Lower leg skin (tissue), 4 donors: ENCODE measurements at regions not wholly inside any gene's neighbourhood (a gene's known extent, or its start where the extent isn't known, plus 50 kb on each side); places are given as distances from the start of the nearest gene placed in this dataset.

Source experiments
- DNase-seq, 2 donors: peaks; one replicate each; pipeline ENCODE4 v3.0.0-alpha.2; 2019; ENCODE audit warnings: low spot score in 2 of 2
- H3K4me3 ChIP-seq: fragments of 200-600 bp; sonication (generic); 2 replicates; pipeline ENCODE4 v1.5.1; 2017; ENCODE audit warnings: mild to moderate bottlenecking, low read depth; ENCODE audit not compliant: poor library complexity, severe bottlenecking
- POLR2A ChIP-seq, 2 donors: fragments of 450-650 bp; IDR thresholded peaks; one replicate each; pipeline ENCODE4 v1.6.1; 2016 to 2017; ENCODE audit warnings: antibody characterized with exemption in 2 of 2, mild to moderate bottlenecking in 1 of 2, moderate library complexity in 1 of 2
- WGBS, 2 donors: methylation state at CpG; one replicate each; pipeline ENCODE4 v1.1.5; 2018; 5-methylcytosine and 5-hydroxymethylcytosine counted together
- intact Hi-C: fragments of 100-400 bp; cut with DNase I; formaldehyde crosslinking; loops from one replicate; pipeline ENCODE4 v1.15.0; 2023; ENCODE audit warnings: low total_unique reads
- TF ChIP-seq, protein P1 (sequence below), 3 donors: fragments of 450-650 bp; IDR thresholded peaks; one replicate each; pipeline ENCODE4 v1.5.1; 2016; ENCODE audit warnings: antibody characterized with exemption in 3 of 3, mild to moderate bottlenecking in 3 of 3, moderate library complexity in 2 of 3

GRCh38 chr16:5516115-5516514, 418.5 kb upstream of the EEF2KMT start:
- intact Hi-C loops = no loop called here
- no peak for DNase-seq
- TF ChIP-seq POLR2A (IDR thresholded peaks at IDR 0.05) = no peak
- TF ChIP-seq, protein P1, sequence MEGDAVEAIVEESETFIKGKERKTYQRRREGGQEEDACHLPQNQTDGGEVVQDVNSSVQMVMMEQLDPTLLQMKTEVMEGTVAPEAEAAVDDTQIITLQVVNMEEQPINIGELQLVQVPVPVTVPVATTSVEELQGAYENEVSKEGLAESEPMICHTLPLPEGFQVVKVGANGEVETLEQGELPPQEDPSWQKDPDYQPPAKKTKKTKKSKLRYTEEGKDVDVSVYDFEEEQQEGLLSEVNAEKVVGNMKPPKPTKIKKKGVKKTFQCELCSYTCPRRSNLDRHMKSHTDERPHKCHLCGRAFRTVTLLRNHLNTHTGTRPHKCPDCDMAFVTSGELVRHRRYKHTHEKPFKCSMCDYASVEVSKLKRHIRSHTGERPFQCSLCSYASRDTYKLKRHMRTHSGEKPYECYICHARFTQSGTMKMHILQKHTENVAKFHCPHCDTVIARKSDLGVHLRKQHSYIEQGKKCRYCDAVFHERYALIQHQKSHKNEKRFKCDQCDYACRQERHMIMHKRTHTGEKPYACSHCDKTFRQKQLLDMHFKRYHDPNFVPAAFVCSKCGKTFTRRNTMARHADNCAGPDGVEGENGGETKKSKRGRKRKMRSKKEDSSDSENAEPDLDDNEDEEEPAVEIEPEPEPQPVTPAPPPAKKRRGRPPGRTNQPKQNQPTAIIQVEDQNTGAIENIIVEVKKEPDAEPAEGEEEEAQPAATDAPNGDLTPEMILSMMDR (IDR thresholded peaks at IDR 0.05) = no peak
- H3K4me3 ChIP-seq = no peak overlapping the region

GRCh38 chr16:5512014-5512413, 414.4 kb upstream of the EEF2KMT start:
- 59 to 69% methylated on average over 4 of the region's 4 CpGs for WGBS, 2 donors
- intact Hi-C loops = no loop called here
- TF ChIP-seq, protein P1 (IDR thresholded peaks at IDR 0.05) = no peak
- no peak for TF ChIP-seq POLR2A (IDR thresholded peaks at IDR 0.05)
- H3K4me3 ChIP-seq = no peak overlapping the region
- DNase-seq = no peak

- no peak for TF ChIP-seq POLR2A (IDR thresholded peaks at IDR 0.05)
- TF ChIP-seq, protein P1 (IDR thresholded peaks at IDR 0.05) = no peak
- intact Hi-C loops = no loop called here
- DNase-seq = no peak
- H3K4me3 ChIP-seq = no peak overlapping the region
- WGBS, 2 donors = 11 to 42% methylated on average over 5 of the region's 5 CpGs
These were observed 413.3 kb upstream of the EEF2KMT start for GRCh38 chr16:5510819-5511370.

GRCh38 chr16:5509794-5510193, 412.2 kb upstream of the EEF2KMT start:
- intact Hi-C loops = loop anchor here (10.0 kb wide), 1 partner anchor 1135 kb away; the partner anchor contains the start of gene VASN

DNA sequence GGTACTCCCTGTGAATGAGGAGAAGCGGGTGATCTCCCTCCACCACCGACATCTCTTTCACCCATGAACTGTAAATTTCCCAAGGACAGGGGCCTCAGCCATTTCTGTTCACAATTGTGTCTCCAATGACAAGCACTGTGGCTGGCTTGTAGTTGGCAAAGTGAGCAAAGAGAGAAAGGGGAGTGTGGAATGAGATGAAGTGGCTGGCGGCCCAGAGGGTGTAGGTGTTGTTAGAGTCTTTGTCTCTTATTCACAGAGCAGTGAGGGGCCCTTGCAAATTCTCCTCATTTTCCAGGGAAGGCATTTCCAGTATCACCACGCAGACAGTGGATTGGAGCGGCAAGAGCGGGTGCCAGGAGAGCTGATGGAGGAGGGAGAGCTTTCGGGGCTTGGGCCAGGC, 411.7 kb upstream of the EEF2KMT start:
- H3K4me3 ChIP-seq = no peak overlapping the region
- intact Hi-C loops = loop anchor here (10.0 kb wide), 1 partner anchor 1135 kb away; the partner anchor contains the start of gene VASN
- TF ChIP-seq POLR2A (IDR thresholded peaks at IDR 0.05) = no peak
- TF ChIP-seq, protein P1 (IDR thresholded peaks at IDR 0.05) = no peak
- WGBS, 2 donors = 76 to 79% methylated on average over 7 of the region's 7 CpGs
- DNase-seq = no peak

More at GRCh38 chr16:5509794-5510193, 412.2 kb upstream of the EEF2KMT start:
- no peak for TF ChIP-seq POLR2A (IDR thresholded peaks at IDR 0.05)
- TF ChIP-seq, protein P1 (IDR thresholded peaks at IDR 0.05) = no peak
- 65 to 67% methylated on average over 9 of the region's 9 CpGs for whole genome bisulfite sequencing, 2 donors
- H3K4me3 ChIP-seq = no peak overlapping the region
- peak in 1 of 2 donors; percentile 26 for DNase-seq

DNA sequence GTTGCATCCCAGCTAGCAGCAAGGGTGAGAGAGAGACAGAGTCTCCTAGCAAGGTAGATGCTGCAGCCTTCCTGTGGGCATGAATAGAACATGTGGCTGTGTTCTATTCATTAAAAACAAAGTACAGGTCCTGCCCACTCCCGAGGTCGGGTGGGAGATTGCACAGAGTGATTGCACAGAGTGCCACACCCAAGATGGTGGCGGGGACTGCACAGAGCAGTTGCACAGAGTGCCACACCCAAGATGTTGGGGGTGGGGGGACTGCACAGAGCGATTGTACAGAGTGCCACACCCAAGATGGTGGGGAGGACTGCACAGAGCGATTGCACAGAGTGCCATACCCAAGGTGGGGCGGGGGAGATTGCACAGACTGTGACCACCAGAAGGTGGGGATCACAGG, 410.8 kb upstream of the EEF2KMT start:
- no peak for DNase-seq
- H3K4me3 ChIP-seq = no peak overlapping the region
- TF ChIP-seq, protein P1 (IDR thresholded peaks at IDR 0.05) = no peak
- no peak for TF ChIP-seq POLR2A (IDR thresholded peaks at IDR 0.05)
- 57 to 58% methylated on average over 6 of the region's 6 CpGs for WGBS, 2 donors
- intact Hi-C loops = loop anchor here (10.0 kb wide), 1 partner anchor 1134 kb away; the partner anchor contains the start of gene VASN
